HG03469 (cell line): ENCODE measurements at regions not wholly inside any gene's neighbourhood (a gene's known extent, or its start where the extent isn't known, plus 50 kb on each side); places are given as distances from the start of the nearest gene placed in this dataset.

Source experiments
- ATAC-seq: cut with Tn5 transposase; IDR thresholded peaks from one replicate; pipeline ENCODE4 v1.9.1; 2021; ENCODE audit warnings: mild to moderate bottlenecking, moderate library complexity, moderate number of reproducible peaks; ENCODE audit not compliant: unreplicated experiment

GRCh38 chr20:51269671-51270070 is 246.8 kb upstream of the KCNG1 start:
- ATAC-seq = no peak

- ATAC-seq = no peak
Measured at GRCh38 chr20:51267679-51268078, 244.8 kb upstream of the KCNG1 start.

GRCh38 chr20:51266353-51266752 is 243.4 kb upstream of the KCNG1 start:
- ATAC-seq = no peak

GRCh38 chr20:51265361-51265760 is 242.5 kb upstream of the KCNG1 start:
- ATAC-seq = no peak

GRCh38 chr20:51262240-51262639 is 239.3 kb upstream of the KCNG1 start:
- ATAC-seq = no peak

- no peak for ATAC-seq
Measured at GRCh38 chr20:51259455-51259854, 236.5 kb upstream of the KCNG1 start.

GRCh38 chr20:51258582-51259165 is 235.8 kb upstream of the KCNG1 start:
- ATAC-seq = no peak

- no peak for ATAC-seq
Measured at GRCh38 chr20:51255417-51255816, 232.5 kb upstream of the KCNG1 start.

- ATAC-seq = no peak
Measured at GRCh38 chr20:51253280-51253679, 230.4 kb upstream of the KCNG1 start.

GRCh38 chr20:51249781-51250180 is 226.9 kb upstream of the KCNG1 start:
- ATAC-seq = no peak

- no peak for ATAC-seq
Measured at GRCh38 chr20:51249215-51249614, 226.3 kb upstream of the KCNG1 start.

- ATAC-seq = no peak
Measured at GRCh38 chr20:51244466-51244865, 221.6 kb upstream of the KCNG1 start.

GRCh38 chr20:51238675-51239305 is 215.9 kb upstream of the KCNG1 start:
- ATAC-seq = no peak

GRCh38 chr20:51237791-51238190 is 214.9 kb upstream of the KCNG1 start:
- ATAC-seq = no peak

- ATAC-seq = no peak
Measured at GRCh38 chr20:51237278-51237677, 214.4 kb upstream of the KCNG1 start.

GRCh38 chr20:51236421-51236820 is 213.5 kb upstream of the KCNG1 start:
- no peak for ATAC-seq

- no peak for ATAC-seq
Measured at GRCh38 chr20:51233345-51233744, 210.4 kb upstream of the KCNG1 start.

GRCh38 chr20:51230727-51231126 is 207.8 kb upstream of the KCNG1 start:
- no peak for ATAC-seq

GRCh38 chr20:51228763-51229162 is 205.9 kb upstream of the KCNG1 start:
- ATAC-seq = no peak

GRCh38 chr20:51227744-51228143 is 204.8 kb upstream of the KCNG1 start:
- ATAC-seq = no peak

GRCh38 chr20:51223183-51223720 is 200.3 kb upstream of the KCNG1 start:
- ATAC-seq = no peak

GRCh38 chr20:51221791-51222408 is 199.0 kb upstream of the KCNG1 start:
- no peak for ATAC-seq
